ENCODE measurements at regions not wholly inside any gene's neighbourhood (a gene's known extent, or its start where the extent isn't known, plus 50 kb on each side); places are given as distances from the start of the nearest gene placed in this dataset.

DNA sequence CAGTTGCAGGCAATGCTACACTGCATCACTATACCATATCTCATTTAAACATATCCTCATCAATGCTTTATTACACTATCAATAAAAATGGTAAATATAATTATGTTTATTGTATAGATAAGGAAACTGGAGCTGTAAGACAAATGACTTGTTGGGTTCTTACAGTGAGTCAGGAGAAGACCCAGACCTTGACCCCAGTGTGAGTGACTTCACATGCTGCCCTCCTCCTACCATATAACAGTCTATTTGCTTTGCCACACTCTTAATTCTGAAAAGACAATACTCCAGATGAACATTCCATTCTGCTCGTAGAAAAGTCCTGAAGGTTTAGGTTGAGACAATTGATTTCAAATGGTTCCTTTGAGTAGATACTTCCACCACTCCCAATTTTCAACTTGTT lies 550.5 kb downstream of the PLPP3 start:
- Mint-ChIP-seq H3K9me3 (peaks cover 12% of the 10 kb centered on the region), H3K27me3 (ENCODE audit: low read depth, poor library complexity) (peaks cover 4% of the 10 kb centered on the region), H3K4me3 (no peak overlapping the region), H3K27ac (no peak overlapping the region), H3K4me1 (no peaks in the 10 kb centered on the region), H3K36me3 (ENCODE audit: low read depth) (no peaks in the 10 kb centered on the region)
- TF ChIP-seq, protein P1, sequence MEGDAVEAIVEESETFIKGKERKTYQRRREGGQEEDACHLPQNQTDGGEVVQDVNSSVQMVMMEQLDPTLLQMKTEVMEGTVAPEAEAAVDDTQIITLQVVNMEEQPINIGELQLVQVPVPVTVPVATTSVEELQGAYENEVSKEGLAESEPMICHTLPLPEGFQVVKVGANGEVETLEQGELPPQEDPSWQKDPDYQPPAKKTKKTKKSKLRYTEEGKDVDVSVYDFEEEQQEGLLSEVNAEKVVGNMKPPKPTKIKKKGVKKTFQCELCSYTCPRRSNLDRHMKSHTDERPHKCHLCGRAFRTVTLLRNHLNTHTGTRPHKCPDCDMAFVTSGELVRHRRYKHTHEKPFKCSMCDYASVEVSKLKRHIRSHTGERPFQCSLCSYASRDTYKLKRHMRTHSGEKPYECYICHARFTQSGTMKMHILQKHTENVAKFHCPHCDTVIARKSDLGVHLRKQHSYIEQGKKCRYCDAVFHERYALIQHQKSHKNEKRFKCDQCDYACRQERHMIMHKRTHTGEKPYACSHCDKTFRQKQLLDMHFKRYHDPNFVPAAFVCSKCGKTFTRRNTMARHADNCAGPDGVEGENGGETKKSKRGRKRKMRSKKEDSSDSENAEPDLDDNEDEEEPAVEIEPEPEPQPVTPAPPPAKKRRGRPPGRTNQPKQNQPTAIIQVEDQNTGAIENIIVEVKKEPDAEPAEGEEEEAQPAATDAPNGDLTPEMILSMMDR (IDR thresholded peaks at IDR 0.05): no peak
- DNase-seq: no peak

DNA sequence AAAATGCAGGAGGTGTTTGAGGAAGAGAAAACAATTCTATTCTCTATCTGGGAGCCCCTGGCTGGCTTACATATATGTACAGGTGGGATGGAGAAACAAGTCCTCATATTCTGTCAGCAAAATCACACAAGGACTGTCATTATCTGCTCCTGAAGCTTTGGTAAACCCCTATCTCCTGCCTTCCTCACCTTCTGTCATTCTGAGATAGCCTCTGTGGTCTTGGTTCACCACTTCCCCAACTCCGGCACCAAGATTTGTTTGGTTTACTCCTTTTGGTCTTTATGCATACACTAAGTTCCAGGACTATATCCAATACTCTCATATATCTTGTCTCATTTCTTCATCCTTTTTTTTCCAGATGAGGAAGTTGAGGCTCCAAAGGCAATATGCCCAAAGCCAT lies 551.1 kb downstream of the PLPP3 start:
- Mint-ChIP-seq H3K27me3 (ENCODE audit: low read depth, poor library complexity) (peaks cover 4% of the 10 kb centered on the region), H3K36me3 (ENCODE audit: low read depth) (no peaks in the 10 kb centered on the region), H3K4me3 (no peak overlapping the region), H3K9me3 (peaks cover 12% of the 10 kb centered on the region), H3K4me1 (no peaks in the 10 kb centered on the region), H3K27ac (no peak overlapping the region)
- TF ChIP-seq, protein P1 (IDR thresholded peaks at IDR 0.05): no peak
- DNase-seq: no peak

DNA sequence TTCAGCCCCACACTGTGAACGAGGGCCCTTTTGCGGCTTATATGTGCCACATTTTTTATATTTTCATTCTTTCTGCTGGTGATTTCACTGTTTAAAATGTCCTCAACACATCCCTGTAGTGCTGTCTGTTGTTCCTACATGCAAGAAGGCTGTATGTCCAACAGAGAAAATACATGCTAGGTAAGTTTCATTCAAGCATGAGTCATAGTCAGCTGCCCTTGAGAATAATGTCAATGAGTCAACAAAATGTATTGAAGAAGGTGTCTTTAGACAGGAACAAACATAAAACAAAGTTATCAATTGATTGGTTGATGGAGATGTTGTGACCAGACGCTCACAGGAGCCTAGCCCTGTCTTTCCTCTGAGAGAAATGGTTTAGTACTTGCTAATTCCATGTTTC lies 553.4 kb downstream of the PLPP3 start:
- Mint-ChIP-seq H3K4me3 (no peak overlapping the region), H3K27me3 (ENCODE audit: low read depth, poor library complexity) (peaks cover 4% of the 10 kb centered on the region), H3K27ac (no peak overlapping the region), H3K9me3 (peaks cover 22% of the 10 kb centered on the region), H3K36me3 (ENCODE audit: low read depth) (no peaks in the 10 kb centered on the region), H3K4me1 (no peaks in the 10 kb centered on the region)
- DNase-seq: no peak
- TF ChIP-seq, protein P1 (IDR thresholded peaks at IDR 0.05): no peak

DNA sequence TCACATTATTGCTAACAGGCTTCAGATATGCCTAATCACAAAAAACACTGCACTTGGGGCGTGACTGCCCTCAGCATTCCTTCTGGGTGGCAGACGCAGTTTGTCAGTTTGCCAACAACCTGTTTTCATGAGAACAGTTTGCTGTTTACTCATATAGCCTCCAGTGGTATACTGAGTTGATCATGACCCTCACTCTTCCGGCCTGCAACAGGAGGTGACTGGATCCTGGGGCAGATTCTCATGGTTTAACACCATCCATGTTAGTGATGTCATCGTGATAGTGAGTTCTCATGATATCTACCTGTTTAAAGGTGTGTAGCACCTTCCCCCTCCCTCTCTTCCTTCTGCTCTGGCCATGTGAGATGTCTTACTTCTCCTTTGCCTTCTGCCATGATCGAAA lies 555.2 kb downstream of the PLPP3 start:
- Mint-ChIP-seq H3K9me3 (peaks cover 28% of the 10 kb centered on the region), H3K36me3 (ENCODE audit: low read depth) (no peaks in the 10 kb centered on the region), H3K4me3 (no peak overlapping the region), H3K27ac (no peak overlapping the region), H3K27me3 (ENCODE audit: low read depth, poor library complexity) (peaks cover 8% of the 10 kb centered on the region), H3K4me1 (no peaks in the 10 kb centered on the region)
- DNase-seq: no peak
- TF ChIP-seq, protein P1 (IDR thresholded peaks at IDR 0.05): no peak

DNA sequence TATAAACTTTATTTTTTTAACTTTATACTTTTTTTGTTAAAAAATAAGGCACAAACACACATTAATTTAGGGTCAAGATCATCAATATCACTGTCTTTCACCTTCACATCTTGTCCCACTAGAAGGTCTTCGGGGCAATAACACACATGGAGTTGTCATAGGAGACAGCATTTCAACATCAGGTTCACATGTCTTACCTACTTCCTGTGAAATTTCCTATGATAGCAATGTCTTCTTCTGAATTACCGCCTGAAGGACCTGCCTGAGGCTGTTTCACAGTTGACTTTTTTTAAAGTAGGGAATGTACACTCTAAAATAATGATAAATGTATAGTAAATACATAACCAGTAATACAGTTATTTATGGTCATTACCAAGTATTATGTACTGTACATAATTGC lies 559.4 kb downstream of the PLPP3 start:
- no peak overlapping the region for H3K27ac Mint-ChIP-seq
- TF ChIP-seq, protein P1 (IDR thresholded peaks at IDR 0.05): no peak
- no peak for DNase-seq
- no peaks in the 10 kb centered on the region for H3K4me1 Mint-ChIP-seq
- H3K36me3 Mint-ChIP-seq (ENCODE audit: low read depth): no peaks in the 10 kb centered on the region
- no peak overlapping the region for H3K4me3 Mint-ChIP-seq
- H3K27me3 Mint-ChIP-seq (ENCODE audit: low read depth, poor library complexity): peaks cover 4% of the 10 kb centered on the region
- H3K9me3 Mint-ChIP-seq: peaks cover 32% of the 10 kb centered on the region

DNA sequence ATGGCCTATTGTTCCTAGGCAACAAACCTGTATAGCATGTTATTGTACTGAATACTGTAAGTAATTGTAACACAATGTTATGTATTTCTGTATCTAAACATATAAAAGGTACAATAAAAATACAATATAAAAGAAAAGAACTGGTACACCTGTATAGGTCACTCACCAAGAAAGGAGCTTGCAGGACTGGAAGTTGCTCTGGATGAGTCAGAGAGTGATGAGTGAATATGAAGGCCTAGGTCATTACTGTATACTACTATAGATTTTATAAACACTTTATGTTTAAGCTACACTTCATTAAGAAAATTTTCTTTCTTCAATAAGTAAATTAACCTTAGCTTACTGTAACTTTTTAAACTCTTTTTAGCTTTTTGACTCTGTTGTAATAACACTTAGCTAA lies 559.9 kb downstream of the PLPP3 start:
- Mint-ChIP-seq H3K4me1 (no peaks in the 10 kb centered on the region), H3K27me3 (ENCODE audit: low read depth, poor library complexity) (peaks cover 6% of the 10 kb centered on the region), H3K27ac (no peak overlapping the region), H3K4me3 (no peak overlapping the region), H3K36me3 (ENCODE audit: low read depth) (no peaks in the 10 kb centered on the region), H3K9me3 (peaks cover 35% of the 10 kb centered on the region)
- TF ChIP-seq, protein P1 (IDR thresholded peaks at IDR 0.05): no peak
- DNase-seq: no peak

Data from nephron progenitor cell (in vitro differentiated cells).